Hematopoietic multipotent progenitor cell treated with erythropoietin and hydrocortisone succinate and interleukin-3 and kit ligand, for 6 days (in vitro differentiated cells): ENCODE measurements at regions not wholly inside any gene's neighbourhood (a gene's known extent, or its start where the extent isn't known, plus 50 kb on each side); places are given as distances from the start of the nearest gene placed in this dataset.

Experiments
- DNase-seq: peaks from one replicate; pipeline ENCODE4 v3.0.0-alpha.2; 2015

- no peak for DNase-seq
These were observed 121.7 kb downstream of the EVX1 start for GRCh38 chr7:27364344-27364758.

- DNase-seq, result no peak
These were observed 124.8 kb downstream of the EVX1 start for GRCh38 chr7:27367179-27367932.

GRCh38 chr7:27367933-27368549 lies 125.4 kb downstream of the EVX1 start:
- DNase-seq, result no peak

GRCh38 chr7:27374958-27375841 lies 132.6 kb downstream of the EVX1 start:
- DNase-seq, result no peak

GRCh38 chr7:27375958-27376357 lies 133.4 kb downstream of the EVX1 start:
- DNase-seq, result no peak

GRCh38 chr7:27377988-27378387 lies 135.4 kb downstream of the EVX1 start:
- DNase-seq, result no peak

- DNase-seq, result no peak
These were observed 139.7 kb downstream of the EVX1 start for GRCh38 chr7:27382307-27382706.

GRCh38 chr7:27386581-27386980 lies 144.0 kb downstream of the EVX1 start:
- no peak for DNase-seq

GRCh38 chr7:27387864-27388263 lies 145.3 kb downstream of the EVX1 start:
- no peak for DNase-seq

GRCh38 chr7:27388561-27388960 lies 146.0 kb downstream of the EVX1 start:
- DNase-seq, result no peak

GRCh38 chr7:27389496-27389895 lies 146.9 kb downstream of the EVX1 start:
- no peak for DNase-seq

GRCh38 chr7:27392477-27392876 lies 149.9 kb downstream of the EVX1 start:
- DNase-seq, result no peak

- no peak for DNase-seq
These were observed 152.3 kb downstream of the EVX1 start for GRCh38 chr7:27394871-27395270.

GRCh38 chr7:27395626-27396025 lies 153.0 kb downstream of the EVX1 start:
- no peak for DNase-seq

GRCh38 chr7:27397503-27397902 lies 154.9 kb downstream of the EVX1 start:
- DNase-seq, result no peak

GRCh38 chr7:27398851-27399250 lies 156.2 kb downstream of the EVX1 start:
- no peak for DNase-seq

GRCh38 chr7:27399791-27400567 lies 157.4 kb downstream of the EVX1 start:
- DNase-seq, result peak; percentile 4

- no peak for DNase-seq
These were observed 163.2 kb downstream of the EVX1 start for GRCh38 chr7:27405780-27406179.

- DNase-seq, result no peak
These were observed 166.7 kb downstream of the EVX1 start for GRCh38 chr7:27409311-27409710.

- no peak for DNase-seq
These were observed 167.2 kb downstream of the EVX1 start for GRCh38 chr7:27409776-27410175.

GRCh38 chr7:27410812-27411544 lies 168.4 kb downstream of the EVX1 start:
- no peak for DNase-seq

GRCh38 chr7:27412164-27412563 lies 169.6 kb downstream of the EVX1 start:
- DNase-seq, result no peak
